Suprapubic skin (tissue), 3 donors: ENCODE measurements at regions not wholly inside any gene's neighbourhood (a gene's known extent, or its start where the extent isn't known, plus 50 kb on each side); places are given as distances from the start of the nearest gene placed in this dataset.

Experiments
- EP300 ChIP-seq: sonication (generic); formaldehyde crosslinking; IDR thresholded peaks from one replicate; pipeline ENCODE4 v1.6.1; 2017; ENCODE audit warnings: antibody characterized with exemption
- POLR2A ChIP-seq, 2 donors: fragments of 450-650 bp; IDR thresholded peaks; one replicate each; pipeline ENCODE4 v1.6.1; 2017; ENCODE audit warnings: antibody characterized with exemption in 2 of 2, mild to moderate bottlenecking in 2 of 2, moderate library complexity in 2 of 2
- TF ChIP-seq, protein P1 (sequence below), 2 donors: fragments of 200-600 bp in 1 of 2; fragments of 450-650 bp in 1 of 2; sonication (generic) in 1 of 2; IDR thresholded peaks; one replicate each; pipeline ENCODE4 v1.5.1; 2016 to 2019; ENCODE audit warnings: antibody characterized with exemption in 2 of 2, mild to moderate bottlenecking in 1 of 2, moderate library complexity in 1 of 2

DNA sequence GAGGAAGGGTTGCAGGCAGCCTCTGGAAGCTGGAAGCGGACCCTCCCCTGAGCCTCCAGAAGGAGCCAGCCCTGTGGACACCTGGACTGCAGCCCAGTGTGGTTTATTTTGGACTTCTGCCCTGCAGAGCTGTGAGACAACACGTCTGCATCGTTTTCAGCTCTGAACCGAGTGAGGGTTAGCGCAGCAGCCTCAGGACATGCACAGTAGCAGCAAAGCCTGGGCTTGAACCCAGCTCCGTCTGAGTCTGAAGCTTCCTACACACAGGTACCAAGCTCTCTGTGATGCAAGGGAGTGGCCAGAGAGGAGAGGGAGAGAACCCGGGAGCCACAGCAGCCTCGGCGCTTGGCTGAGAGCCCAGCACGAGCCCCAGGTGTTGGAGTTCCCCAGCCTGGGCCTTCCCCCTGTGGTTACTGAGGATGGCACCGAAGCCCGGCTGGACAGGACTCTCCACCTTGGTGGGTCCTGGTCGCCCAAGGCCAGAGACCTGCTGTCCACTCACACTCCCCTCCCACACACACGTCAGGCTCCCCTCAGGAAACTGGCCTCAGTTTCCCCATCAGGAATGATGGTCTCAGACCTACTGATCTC, 128.2 kb downstream of the OLFM1 start:
- TF ChIP-seq, protein P1, sequence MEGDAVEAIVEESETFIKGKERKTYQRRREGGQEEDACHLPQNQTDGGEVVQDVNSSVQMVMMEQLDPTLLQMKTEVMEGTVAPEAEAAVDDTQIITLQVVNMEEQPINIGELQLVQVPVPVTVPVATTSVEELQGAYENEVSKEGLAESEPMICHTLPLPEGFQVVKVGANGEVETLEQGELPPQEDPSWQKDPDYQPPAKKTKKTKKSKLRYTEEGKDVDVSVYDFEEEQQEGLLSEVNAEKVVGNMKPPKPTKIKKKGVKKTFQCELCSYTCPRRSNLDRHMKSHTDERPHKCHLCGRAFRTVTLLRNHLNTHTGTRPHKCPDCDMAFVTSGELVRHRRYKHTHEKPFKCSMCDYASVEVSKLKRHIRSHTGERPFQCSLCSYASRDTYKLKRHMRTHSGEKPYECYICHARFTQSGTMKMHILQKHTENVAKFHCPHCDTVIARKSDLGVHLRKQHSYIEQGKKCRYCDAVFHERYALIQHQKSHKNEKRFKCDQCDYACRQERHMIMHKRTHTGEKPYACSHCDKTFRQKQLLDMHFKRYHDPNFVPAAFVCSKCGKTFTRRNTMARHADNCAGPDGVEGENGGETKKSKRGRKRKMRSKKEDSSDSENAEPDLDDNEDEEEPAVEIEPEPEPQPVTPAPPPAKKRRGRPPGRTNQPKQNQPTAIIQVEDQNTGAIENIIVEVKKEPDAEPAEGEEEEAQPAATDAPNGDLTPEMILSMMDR (IDR thresholded peaks at IDR 0.05) = no peak
- no peak for TF ChIP-seq POLR2A (IDR thresholded peaks at IDR 0.05)
- no peak for TF ChIP-seq EP300
